NCI-H460 (cell line): ENCODE measurements at regions not wholly inside any gene's neighbourhood (a gene's known extent, or its start where the extent isn't known, plus 50 kb on each side); places are given as distances from the start of the nearest gene placed in this dataset.

Experiments used
- DNase-seq: peaks from one replicate; pipeline ENCODE4 v3.0.0-alpha.2; 2016; ENCODE audit warnings: low read depth; ENCODE audit errors: extremely low read depth

GRCh38 chr9:4435197-4435596, 55.1 kb upstream of the SLC1A1 start:
- DNase-seq, result no peak

GRCh38 chr9:4433379-4433778, 56.9 kb upstream of the SLC1A1 start:
- no peak for DNase-seq

DNA sequence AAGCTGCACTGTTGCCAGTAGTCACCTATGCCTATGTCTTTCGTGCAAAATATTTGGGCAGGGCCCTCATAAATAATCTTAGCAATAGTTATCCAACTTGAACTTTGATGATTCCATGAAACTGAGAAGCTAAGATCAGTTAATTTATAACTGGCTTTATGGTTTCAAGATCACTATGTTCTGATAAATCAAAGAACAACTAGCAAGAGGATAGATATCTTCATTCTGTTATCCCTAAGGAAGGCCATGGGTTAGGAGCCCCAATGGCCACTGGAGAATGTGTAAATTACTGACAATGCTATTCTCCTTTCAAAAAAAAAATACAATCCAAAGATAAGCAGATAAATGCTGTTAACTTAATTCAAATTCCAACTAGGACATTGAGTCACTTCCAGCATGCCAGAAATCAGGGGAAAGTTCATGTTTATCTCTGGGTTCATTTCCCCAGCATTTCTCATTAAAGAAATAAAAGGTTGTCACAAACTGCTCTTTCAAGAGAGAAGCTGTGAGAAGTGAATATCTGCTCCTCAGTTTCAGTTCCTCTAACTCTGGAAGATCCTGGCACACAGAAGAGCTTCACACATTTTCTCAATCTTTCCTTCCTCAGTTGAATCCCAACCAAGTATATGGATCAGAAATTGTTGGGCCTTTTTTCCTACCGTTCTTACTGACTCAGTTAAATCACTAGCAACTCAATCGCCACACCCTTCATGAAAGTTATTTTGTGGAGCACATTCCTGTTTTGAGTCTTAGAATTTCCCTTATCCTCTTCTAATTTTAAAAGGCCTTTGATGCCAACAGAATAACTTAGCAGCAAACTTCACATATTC, 59.6 kb upstream of the SLC1A1 start:
- no peak for DNase-seq

- no peak for DNase-seq
These were observed 64.8 kb upstream of the SLC1A1 start for GRCh38 chr9:4425319-4426045.

- DNase-seq, result no peak
These were observed 65.4 kb upstream of the SLC1A1 start for GRCh38 chr9:4424891-4425290.

DNA sequence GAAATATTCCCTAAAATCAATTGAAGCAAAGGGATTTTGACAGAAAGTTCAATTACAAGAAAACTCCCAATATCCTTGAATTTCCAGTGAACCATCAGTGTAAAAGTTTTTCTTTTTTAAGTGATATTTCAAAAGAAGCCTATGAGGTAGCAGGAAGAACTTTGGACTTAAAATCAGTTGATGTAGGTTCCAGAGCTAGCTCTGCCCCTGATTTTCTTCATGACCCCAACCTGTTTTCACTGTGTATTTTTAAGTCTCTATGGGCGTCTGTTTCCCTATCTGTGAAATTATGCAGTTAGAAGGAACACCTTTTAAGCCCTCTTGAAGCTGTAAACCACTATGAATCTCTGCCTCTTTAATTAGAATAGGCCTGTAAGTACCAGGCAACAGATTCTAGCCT, 66.2 kb upstream of the SLC1A1 start:
- DNase-seq, result no peak

DNA sequence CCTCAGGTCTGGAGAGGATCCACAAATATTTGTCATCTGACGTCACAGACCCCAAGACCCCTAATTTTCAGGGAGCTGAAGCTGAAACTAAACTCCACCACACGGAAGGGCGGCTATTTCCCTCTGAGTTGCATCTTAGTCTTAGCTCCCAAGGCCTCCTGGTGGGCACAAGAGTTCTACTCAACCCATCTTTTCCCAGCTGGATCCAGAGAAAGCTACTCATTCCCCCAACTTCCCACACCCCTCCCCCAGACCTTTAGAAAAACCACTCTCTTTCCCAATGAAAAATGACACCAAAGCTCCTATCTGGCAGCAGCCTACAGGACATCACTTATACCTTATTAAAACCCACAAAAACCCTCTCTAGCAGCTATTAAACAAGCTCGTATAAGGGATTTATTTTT, 67.1 kb upstream of the SLC1A1 start:
- no peak for DNase-seq

- no peak for DNase-seq
These were observed 67.8 kb upstream of the SLC1A1 start for GRCh38 chr9:4422495-4422894.

GRCh38 chr9:4421847-4422246, 68.4 kb upstream of the SLC1A1 start:
- no peak for DNase-seq

DNA sequence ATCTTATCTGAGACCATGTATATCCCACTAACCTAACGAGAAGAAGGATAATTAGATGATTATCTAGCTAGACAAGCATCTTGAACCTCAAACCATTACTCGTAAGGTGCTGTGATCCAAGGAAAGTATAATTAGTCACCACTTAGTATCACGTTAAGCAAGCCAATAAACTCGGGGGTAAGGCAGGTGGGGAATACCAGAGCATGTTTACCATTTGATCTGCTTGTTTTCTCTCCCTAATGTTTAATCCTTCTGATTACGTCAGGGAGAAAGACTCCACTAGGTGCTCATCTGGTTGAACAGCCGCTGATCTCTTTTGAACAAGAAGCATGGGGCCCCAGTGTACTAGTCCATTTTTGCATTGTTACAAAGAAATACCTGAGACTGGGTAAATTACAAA, 69.9 kb upstream of the SLC1A1 start:
- DNase-seq, result no peak

DNA sequence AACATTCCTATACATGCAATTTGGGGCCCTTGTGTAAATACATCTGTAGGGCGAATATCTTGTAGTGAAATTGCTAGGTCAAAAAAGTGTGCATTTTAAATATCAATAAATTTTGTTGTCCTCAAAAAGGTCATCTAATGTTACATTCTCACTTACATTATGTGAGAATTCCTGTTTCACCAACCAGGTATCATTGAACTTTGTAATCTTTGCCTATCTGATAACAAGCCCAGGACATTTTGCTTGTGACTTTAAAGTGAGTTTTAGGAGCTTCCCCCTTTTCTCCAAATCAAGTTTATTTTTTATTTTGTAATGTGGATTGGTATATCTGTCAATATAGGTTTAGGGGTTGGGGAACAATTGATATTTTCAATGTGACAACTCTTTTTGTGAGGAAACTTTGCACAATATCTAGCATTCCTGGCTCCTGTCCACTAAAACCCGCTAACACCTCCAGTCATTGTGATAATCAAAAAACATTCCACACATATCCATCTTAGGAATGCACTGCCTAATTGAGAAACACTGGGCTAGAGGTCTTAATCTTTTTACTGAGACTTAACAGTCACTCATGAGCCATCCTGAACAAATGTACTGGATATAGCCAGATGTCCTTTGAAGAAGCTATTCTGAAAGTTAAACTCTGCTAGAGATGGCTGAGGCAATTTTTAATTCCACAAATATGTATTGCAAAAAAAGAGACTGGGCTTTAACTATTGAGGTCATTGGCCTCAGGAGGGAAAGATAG, 72.5 kb upstream of the SLC1A1 start:
- DNase-seq, result no peak

DNA sequence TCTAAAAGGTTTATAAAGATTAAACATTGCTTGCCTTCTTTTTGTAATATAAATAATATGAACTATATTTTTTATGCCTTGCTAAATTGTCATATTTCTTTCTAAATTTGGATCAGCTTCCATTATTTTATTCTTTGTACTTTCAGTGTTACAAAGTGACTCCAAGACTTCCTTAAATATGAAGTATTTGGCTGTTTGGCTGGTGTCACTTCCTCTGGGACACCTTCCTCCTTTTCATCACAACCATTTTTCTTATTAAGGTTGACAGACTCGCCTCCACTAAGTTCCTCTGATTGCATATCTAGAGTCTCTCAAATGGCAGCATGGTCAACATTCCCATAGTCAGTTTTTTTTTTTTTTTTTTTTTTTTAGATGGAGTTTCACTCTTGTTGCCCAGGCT, 73.8 kb upstream of the SLC1A1 start:
- no peak for DNase-seq

GRCh38 chr9:4415281-4415680, 75.0 kb upstream of the SLC1A1 start:
- DNase-seq, result no peak

DNA sequence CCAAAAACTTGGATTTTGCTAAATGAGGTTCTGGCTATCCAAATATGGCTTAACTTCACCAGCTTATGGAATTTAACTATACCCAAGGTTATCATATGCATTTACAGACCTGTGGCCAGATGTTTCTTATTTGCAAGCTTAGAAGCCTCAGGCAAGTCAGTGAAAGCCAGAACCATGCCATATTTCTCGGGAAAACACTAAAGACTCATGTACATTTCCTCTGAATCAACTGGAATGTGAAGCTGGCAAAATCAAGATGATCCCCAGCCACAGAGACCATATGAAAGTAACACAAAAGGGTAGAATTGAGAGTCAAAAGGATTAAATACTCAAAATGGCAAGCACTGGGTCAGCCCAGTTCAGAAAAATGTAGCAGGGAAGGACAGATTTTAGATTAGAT, 76.4 kb upstream of the SLC1A1 start:
- DNase-seq, result no peak

DNA sequence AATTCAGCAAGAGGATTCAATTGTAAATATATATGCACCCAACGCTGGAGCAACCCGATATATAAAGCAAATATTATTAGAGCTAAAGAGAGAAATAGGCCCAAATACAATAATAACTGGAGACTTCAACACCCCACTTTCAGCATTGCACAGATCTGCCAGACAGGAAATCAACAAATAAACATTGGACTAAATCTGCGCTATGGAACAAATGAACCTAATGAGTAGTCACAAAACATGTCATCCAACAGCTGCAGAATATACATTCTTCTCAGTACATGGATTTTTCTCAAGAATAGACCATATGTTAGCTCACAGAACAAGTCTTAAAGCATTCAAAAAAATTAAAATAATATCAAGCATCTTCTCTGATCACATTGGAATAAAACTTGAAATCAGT, 86.1 kb upstream of the SLC1A1 start:
- no peak for DNase-seq

GRCh38 chr9:4402501-4402900, 87.8 kb upstream of the SLC1A1 start:
- DNase-seq, result no peak

DNA sequence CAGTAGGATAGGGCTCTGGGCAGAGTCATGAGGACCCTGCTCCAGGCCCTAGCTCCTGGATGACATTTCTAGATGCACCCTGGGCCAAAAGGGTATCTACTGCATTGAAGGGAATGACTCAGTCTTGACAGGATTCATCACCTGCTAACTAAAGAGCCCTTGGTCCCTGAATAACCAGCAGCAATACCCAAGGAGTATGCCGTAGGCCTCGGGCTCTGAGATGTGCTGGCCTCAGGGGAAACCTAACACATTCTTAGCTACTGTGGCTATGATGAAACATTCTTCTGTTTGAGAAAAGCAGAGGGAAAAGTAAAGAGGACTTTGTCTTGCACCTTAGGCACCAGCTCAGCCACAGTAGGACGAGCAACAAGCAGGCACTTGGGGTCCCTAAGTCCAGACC, 89.5 kb upstream of the SLC1A1 start:
- no peak for DNase-seq

- DNase-seq, result no peak
These were observed 92.4 kb upstream of the SLC1A1 start for GRCh38 chr9:4397917-4398316.

DNA sequence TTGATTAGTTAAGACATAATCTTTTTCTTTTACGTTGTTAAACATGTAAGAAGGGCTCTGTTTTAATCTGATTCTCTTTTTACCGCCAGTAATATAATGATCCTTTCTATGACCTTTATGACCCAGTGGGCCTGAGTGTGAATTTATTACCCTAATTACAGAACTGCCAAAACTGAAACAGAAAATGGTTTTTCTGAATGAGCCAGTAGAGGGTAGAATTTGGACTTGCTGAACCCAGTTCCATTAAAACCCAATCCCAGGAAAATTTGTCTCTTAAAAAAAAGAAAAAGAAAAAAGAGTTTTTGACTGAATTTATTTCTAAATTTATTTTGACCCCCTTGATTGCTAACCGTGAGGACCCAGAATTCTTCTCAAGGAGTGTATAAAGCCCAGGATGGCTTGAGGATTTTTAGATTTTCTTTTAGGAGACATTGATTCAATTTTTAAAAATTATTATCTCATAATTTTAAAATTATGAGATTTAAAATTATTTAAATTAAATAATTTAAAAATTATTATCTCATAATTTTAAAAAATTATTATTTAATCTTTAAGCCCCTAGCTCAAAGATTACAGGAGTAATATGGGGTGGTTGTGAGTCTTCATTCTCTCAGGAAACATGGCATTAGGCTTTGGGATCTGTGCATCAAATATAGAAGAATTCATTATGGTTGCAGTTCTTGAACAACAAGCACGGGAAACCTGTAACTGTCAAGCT, 94.1 kb upstream of the GLIS3 start:
- no peak for DNase-seq

DNA sequence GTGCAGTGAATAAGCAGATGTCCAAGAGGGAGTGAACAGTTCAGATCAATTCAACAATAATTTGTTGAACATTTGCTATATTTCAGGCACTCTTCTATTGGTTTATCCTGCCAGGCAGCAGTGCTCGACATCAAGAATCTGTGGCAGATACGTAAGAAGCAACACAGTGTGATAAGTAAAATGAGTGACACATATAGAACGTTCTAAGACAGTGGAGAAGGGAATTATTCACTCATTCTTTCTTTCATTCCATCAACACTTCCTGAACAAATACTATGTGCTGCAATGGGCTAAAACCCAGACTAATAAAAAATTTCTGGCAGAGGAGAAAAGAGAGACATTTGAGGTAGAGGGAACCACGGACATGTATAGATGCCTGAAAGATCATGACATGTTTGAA, 89.9 kb upstream of the GLIS3 start:
- no peak for DNase-seq

- no peak for DNase-seq
These were observed 89.1 kb upstream of the GLIS3 start for GRCh38 chr9:4389003-4389402.
